AG04449 (cell line): ENCODE measurements at regions not wholly inside any gene's neighbourhood (a gene's known extent, or its start where the extent isn't known, plus 50 kb on each side); places are given as distances from the start of the nearest gene placed in this dataset.

ENCODE experiments used
- CTCF ChIA-PET: fragments of 350-600 bp; formaldehyde crosslinking; extraction: SDS; loops from one replicate; lab custom pipeline; 2021; ENCODE audit warnings: antibody characterized with exemption; lab: Yijun Ruan, JAX
- POLR2A ChIA-PET: fragments of 400-600, 350-600 bp; formaldehyde crosslinking; extraction: SDS; loops from one replicate; lab custom pipeline; 2020; ENCODE audit warnings: antibody characterized with exemption, inconsistent platforms; lab: Yijun Ruan, JAX
- DNase-seq: peaks from one replicate; pipeline ENCODE4 v3.0.0-alpha.2; 2010; ENCODE audit warnings: low read depth, low spot score
- H3K4me3 ChIP-seq: 2 replicates; pipeline ENCODE4 v1.5.1; 2011; ENCODE audit warnings: low read depth, mild to moderate bottlenecking, control low read depth, low read length
- CTCF ChIP-seq: IDR thresholded peaks from one replicate; pipeline ENCODE4 v1.5.1; 2011; ENCODE audit warnings: mild to moderate bottlenecking, moderate library complexity, low read length, control low read depth, inconsistent platforms; ENCODE audit not compliant: insufficient read depth; ENCODE audit errors: missing control alignments

GRCh38 chr5:67291066-67291465 lies 94.5 kb upstream of the CD180 start:
- ChIA-PET POLR2A (no interaction called here), CTCF (interaction anchor here (0.6 to 1.3 kb wide), 3 partner anchors 9 to 44 kb away, joined by 3 read pairs; no protein-coding TSS in a partner anchor)
- H3K4me3 ChIP-seq = no peak overlapping the region
- no peak for DNase-seq
- no peak for TF ChIP-seq CTCF

GRCh38 chr5:67290655-67291054 lies 94.1 kb upstream of the CD180 start:
- DNase-seq = no peak
- CTCF ChIA-PET = interaction anchor here (0.6 to 1.3 kb wide), 3 partner anchors 10 to 44 kb away, joined by 3 read pairs; no protein-coding TSS in a partner anchor
- no peak overlapping the region for H3K4me3 ChIP-seq
- POLR2A ChIA-PET = no interaction called here
- no peak for TF ChIP-seq CTCF

DNA sequence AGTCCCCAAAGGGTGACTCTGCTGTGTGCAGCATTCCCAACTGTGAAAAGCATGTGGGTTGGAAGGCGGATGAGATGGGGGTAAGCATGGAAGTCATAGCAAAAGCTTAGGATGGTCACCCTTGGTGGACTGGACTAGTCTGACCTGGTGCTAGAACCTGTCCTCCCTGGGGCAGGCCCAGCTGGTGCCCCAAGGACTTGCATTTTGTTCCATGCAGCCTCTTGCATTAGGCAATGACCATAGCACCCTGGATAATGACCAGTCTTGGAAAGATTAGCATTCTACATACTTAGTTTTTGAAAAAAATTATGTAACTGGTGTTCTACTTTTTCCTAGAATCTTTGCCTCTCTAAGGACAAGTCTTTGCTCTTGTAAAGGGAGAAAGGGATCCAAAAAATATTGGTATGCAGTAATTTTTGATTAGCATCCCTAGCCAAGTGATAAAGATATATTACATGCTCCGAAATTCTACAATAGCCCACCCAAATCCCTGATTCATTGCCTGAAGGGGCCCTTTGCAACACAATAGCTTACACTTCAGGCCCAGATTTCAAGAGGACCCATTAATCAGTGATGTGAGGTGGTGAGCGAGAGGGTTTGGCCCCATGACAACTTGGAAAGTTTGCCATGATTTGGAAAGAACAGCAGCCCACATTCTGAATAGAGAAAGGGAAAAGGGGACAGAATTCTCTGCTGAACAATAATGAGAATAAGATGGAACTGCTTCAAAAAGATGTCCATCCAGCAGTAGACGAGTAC lies 93.3 kb upstream of the CD180 start:
- TF ChIP-seq CTCF = no peak
- DNase-seq = no peak
- H3K4me3 ChIP-seq = no peak overlapping the region
- CTCF ChIA-PET = interaction anchor here (1.0 kb wide), 1 partner anchor 43 kb away, joined by 3 read pairs; no protein-coding TSS in a partner anchor
- POLR2A ChIA-PET = no interaction called here

DNA sequence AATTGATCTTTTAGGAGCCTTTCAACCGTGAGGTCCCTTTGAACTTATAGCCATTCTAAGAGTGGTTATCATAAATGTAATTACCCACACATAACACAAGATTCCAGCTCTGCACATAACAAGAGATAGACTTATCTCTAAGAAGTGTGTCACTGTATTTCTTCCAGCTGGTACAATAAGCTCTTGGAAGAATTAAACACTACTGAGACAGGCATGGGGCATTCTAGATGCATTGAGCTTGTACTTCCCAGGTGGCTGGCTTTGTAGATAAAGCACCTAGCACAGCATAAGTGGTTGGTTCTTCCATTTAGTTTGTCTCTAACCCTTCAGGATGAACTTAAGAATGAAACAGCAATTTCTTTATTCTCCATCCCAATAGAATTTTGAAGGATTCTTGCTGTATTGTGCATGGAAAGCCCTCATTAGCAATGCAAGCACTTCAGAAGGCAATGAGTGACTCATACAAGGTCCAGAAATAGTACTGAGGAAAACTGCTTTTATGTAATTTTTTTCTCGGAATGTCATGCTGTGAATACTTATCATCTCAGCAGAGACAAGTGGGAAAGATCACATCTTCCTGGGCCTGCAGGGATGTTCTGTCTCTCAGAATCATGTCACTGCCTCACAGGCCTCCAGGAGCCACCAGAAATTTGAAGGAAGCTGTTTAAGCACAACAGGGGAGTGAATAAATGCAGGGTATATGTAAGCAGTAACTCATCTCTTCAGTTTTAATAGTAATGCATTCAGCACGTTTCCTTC lies 91.1 kb upstream of the CD180 start:
- DNase-seq = peak; percentile 52
- CTCF ChIA-PET = interaction anchor here (1.2 to 1.3 kb wide), 2 partner anchors 34 to 41 kb away, joined by 3 to 7 read pairs; no protein-coding TSS in a partner anchor
- no peak for TF ChIP-seq CTCF
- no peak overlapping the region for H3K4me3 ChIP-seq
- POLR2A ChIA-PET = no interaction called here

DNA sequence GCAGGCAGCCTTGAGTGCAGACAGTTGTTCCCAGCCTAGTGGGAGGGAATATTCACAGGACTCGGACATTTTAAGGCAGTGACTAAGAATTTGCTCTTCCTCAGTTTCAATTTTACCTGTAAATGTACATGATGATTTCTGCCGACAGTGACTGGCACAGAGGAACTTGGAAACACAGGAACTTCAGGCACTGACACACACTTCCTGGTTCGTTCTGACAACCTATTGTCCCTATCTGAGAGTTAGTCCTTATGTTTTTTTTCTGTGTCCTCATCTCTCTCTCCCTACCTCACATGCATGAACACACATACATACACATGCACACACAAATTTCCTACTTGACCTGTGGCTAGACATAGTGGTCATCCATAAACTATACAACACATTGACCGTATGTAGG lies 89.4 kb upstream of the CD180 start:
- POLR2A ChIA-PET = no interaction called here
- no peak for TF ChIP-seq CTCF
- CTCF ChIA-PET = interaction anchor here (1.6 kb wide), 1 partner anchor 40 kb away, joined by 6 read pairs; no protein-coding TSS in a partner anchor
- no peak overlapping the region for H3K4me3 ChIP-seq
- no peak for DNase-seq

DNA sequence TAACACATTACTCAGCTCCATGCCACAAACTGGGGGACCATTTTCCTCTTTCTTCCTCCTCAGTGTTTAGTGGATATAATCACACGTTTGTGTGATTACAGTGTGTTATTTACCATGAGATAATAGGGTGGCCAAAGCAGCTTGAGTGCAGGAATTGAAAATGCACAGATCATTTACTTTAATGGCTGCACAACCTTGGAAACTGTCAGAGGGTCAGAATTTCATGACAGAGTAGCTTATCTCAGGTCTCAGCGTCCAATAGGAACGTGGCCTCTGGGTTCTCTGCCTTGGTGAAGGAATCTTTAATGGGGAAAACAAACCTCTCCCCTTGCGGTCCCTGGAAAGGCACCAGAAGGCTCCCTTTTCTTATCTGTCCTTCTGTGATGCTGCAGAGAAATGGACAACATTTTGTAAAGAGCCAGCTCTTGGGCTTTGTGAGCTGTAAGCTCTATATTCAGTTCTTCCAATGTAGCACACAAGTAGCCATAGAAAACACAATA lies 87.4 kb upstream of the CD180 start:
- no peak for TF ChIP-seq CTCF
- POLR2A ChIA-PET = interaction anchor here (1.2 kb wide), 1 partner anchor 16 kb away, joined by 7 read pairs; no protein-coding TSS in a partner anchor
- CTCF ChIA-PET = interaction anchor here (1.5 to 1.6 kb wide), 2 partner anchors 15 to 38 kb away, joined by 4 to 6 read pairs; no protein-coding TSS in a partner anchor
- no peak for DNase-seq
- no peak overlapping the region for H3K4me3 ChIP-seq
